GM18520 (cell line): ENCODE measurements at regions not wholly inside any gene's neighbourhood (a gene's known extent, or its start where the extent isn't known, plus 50 kb on each side); places are given as distances from the start of the nearest gene placed in this dataset.

ENCODE experiments used
- ATAC-seq: cut with Tn5 transposase; IDR thresholded peaks from one replicate; pipeline ENCODE4 v1.9.1; 2021; ENCODE audit not compliant: unreplicated experiment

- ATAC-seq, result no peak
These were observed 356.6 kb upstream of the ADAMTS9 start for GRCh38 chr3:65044401-65044800.

- ATAC-seq, result no peak
These were observed 354.9 kb upstream of the ADAMTS9 start for GRCh38 chr3:65042675-65043074.

DNA sequence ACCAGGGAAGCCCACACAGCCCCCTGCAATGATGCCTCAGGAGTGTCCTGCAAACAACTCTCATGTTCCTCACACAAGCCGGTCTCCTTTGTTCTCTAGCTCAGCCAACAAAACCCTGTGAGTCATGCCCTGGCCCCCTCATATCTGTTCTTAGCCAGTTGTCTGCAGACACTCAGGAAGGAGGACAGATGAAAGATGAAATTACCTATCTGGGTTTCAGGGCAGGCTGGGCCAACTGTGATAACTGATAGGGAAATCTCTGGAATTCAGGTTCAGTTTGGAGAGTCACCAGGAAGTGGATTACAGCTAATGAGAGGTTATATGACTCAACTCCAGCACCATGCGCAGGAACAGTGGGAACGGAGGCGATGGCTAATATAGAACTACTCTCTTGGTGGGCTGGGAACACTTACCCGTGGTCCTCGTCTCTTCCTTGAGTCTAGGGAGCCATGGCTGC, 352.0 kb upstream of the ADAMTS9 start:
- ATAC-seq, result no peak

GRCh38 chr3:65037861-65038260, 350.1 kb upstream of the ADAMTS9 start:
- ATAC-seq, result no peak

GRCh38 chr3:65035246-65035645, 347.4 kb upstream of the ADAMTS9 start:
- ATAC-seq, result no peak

DNA sequence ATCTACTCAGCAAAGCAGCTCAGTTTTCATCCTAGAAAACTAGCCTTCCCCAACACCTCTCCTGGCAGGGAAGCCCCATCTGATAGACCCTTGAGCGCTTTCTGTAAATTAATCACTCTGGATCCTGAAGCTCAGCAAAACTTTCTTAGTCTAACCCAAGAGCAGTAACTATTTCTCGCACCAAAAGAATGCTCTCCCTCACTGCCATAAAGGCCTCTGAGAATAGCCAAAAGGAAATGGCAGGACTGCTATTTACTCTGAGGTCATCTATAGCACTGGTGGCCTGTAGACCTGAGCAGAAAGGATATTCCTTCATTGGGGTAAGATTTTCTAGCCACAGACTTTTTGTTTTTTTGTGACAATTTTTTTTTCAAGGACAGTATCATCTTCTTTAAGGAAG, 345.8 kb upstream of the ADAMTS9 start:
- ATAC-seq, result no peak

DNA sequence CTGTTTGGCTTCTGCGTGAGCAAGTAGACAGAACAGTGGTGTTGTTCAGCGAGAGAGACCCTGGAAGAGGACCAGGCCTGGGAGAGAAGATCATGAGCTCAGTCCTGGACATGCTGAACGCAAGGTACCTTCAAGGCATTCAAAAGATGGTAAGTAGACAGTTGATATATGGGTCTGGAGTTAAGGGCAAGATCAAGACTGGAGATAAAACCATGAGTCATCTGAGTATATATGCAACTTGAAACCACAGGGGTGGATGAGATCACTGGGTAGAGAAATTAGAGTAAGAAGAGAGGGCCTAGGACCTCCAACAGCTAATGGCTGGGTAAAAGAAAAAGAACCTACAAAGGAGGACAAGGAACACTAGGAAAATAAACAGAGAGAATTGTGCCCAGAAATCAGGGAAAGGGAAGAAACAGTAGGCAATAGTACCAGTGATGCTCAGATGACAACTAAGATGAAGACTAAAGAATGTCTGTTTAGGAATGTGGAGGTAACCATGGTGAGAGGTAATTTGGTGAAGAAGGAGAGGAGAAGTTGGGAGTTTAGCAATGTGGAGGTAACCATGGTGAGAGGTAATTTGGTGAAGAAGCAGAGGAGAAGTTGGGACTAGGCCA, 343.2 kb upstream of the ADAMTS9 start:
- ATAC-seq, result no peak

GRCh38 chr3:65030014-65030627, 342.3 kb upstream of the ADAMTS9 start:
- no peak for ATAC-seq

DNA sequence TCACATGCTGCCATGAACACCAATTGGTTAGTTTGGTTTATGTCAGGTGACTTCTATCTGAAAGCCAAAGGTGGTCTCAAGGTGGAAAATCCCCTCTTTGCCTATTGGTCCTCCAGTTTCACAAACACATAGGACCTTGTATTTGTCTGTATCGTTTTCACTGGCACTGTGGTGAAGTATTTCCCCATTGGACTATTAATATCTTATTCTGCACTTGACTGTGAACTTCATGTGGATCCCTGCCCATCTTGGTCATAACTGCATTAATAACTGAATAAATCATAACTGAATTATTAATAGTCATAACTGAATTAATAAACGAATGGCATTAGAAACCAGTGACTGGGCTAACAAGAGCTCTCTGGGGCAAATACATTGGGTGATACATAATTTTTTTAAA, 341.3 kb upstream of the ADAMTS9 start:
- no peak for ATAC-seq

- no peak for ATAC-seq
These were observed 340.2 kb upstream of the ADAMTS9 start for GRCh38 chr3:65028024-65028423.

- ATAC-seq, result no peak
These were observed 339.5 kb upstream of the ADAMTS9 start for GRCh38 chr3:65027335-65027734.

GRCh38 chr3:65026151-65026550, 338.4 kb upstream of the ADAMTS9 start:
- no peak for ATAC-seq

- ATAC-seq, result no peak
These were observed 336.3 kb upstream of the ADAMTS9 start for GRCh38 chr3:65024148-65024547.

DNA sequence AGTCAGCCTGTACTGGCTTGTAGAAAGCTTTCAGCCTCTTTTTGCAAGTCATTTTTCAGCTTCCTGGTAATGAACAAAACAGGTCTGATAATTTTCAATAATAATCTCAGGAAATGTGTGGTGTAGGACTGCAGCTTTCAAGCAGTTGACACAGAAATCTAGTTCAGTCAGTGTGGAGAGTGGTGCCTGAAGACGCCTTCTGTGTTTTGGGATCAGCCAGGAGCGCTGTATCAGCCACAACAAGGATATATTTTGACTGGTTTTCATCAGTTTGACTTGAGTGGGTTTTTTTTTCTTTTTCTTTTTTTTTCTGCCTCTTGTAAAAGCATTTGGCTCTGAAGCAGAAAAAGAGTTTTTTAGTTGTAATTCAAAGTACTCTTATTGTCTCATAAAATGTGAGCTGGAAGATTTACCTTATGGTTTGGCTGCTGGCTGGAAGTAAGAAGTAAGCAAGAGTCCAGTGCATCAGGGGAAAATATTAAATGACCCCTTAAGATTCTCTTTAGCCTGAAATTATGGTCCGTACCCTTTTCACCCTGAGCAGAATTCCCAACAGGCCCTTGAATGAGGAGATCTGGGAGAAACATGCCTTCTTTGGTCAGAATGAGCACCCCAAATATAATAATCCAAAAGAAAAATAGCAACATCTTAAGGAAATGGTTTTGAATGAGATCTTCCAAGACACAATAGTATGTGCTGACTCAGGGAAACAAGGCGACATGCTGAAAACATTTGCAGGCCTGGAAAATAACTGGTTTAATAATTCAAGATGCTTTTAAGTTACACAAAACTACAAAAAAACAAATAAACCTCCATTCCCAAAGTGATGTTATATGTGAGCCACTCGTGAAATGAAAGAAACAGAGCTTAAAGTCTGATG, 332.7 kb upstream of the ADAMTS9 start:
- ATAC-seq, result no peak

- ATAC-seq, result no peak
These were observed 331.7 kb upstream of the ADAMTS9 start for GRCh38 chr3:65019443-65020055.

DNA sequence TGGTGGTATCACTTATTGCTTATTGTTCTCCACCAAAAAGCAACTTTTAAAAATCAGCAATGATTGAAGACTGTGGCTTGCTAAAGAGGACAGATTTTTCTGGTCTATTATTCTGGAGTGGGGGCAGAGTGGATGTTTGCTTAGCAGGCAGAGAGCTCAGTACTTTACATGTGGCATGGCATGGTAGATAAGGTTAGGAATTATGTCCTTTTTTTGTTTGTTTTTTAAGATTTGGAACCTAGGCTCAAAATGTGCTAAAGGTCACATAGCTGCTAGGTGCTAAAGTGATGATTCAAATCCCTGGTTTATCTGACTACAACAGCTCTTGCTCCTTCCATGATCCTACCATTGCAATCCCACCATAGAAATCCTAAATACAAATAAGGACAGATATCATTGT, 331.0 kb upstream of the ADAMTS9 start:
- ATAC-seq, result no peak

GRCh38 chr3:65017359-65017758, 329.6 kb upstream of the ADAMTS9 start:
- no peak for ATAC-seq

GRCh38 chr3:65015711-65016110, 327.9 kb upstream of the ADAMTS9 start:
- ATAC-seq, result no peak

DNA sequence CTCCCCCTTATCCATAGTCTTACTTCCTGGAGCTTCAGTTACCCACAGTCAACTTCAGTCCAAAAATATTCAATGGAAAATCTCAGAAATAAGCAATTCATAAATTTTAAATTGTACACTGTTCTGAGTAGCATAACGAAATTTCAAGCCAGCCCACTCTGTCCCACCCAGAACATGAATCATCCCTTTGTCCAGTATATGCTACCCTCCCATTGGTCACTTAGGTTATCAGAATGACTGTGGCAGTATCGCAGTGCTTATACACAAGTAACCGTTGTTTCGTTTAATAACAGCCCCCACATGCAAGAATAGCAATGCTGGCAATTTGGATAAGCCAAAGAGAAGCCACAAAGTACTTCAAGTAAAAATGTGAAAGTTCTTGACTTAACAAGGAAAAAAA, 325.3 kb upstream of the ADAMTS9 start:
- ATAC-seq, result no peak

GRCh38 chr3:65006300-65006739, 318.5 kb upstream of the ADAMTS9 start:
- ATAC-seq, result no peak

- ATAC-seq, result no peak
These were observed 317.7 kb upstream of the ADAMTS9 start for GRCh38 chr3:65005486-65005885.
